ENCODE measurements at regions not wholly inside any gene's neighbourhood (a gene's known extent, or its start where the extent isn't known, plus 50 kb on each side); places are given as distances from the start of the nearest gene placed in this dataset.

DNA sequence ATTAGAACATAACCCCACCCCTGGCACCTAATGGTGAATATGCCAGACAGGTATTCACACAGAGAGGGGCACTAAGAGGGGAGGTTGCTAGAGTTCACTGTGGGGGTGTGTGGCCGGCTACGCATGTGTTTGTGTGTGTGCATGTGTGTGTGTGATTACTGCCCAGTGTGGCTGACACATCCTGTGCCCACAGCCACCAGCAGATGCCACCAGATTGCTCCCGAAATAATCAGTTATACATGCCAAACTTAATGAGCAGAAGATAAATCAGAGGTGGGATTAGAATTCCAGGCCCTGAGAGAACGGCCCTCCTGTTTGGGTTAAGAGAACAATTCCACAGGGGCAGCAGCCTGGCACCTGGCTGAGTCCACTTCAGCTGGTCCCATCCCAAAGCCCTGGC lies 91.8 kb upstream of the TBCA start:
- H3K9me3 ChIP-seq = no peaks in the 10 kb centered on the region
- no peak overlapping the region for H3K4me3 ChIP-seq
- no peaks in the 10 kb centered on the region for H3K27me3 ChIP-seq
- H3K36me3 ChIP-seq = no peaks in the 10 kb centered on the region
- no peak for DNase-seq
- H3K27ac ChIP-seq = no peak overlapping the region
- H3K4me1 ChIP-seq = no peaks in the 10 kb centered on the region
- TF ChIP-seq, protein P1, sequence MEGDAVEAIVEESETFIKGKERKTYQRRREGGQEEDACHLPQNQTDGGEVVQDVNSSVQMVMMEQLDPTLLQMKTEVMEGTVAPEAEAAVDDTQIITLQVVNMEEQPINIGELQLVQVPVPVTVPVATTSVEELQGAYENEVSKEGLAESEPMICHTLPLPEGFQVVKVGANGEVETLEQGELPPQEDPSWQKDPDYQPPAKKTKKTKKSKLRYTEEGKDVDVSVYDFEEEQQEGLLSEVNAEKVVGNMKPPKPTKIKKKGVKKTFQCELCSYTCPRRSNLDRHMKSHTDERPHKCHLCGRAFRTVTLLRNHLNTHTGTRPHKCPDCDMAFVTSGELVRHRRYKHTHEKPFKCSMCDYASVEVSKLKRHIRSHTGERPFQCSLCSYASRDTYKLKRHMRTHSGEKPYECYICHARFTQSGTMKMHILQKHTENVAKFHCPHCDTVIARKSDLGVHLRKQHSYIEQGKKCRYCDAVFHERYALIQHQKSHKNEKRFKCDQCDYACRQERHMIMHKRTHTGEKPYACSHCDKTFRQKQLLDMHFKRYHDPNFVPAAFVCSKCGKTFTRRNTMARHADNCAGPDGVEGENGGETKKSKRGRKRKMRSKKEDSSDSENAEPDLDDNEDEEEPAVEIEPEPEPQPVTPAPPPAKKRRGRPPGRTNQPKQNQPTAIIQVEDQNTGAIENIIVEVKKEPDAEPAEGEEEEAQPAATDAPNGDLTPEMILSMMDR (IDR thresholded peaks at IDR 0.05) = no peak
- no peak for TF ChIP-seq POLR2A (IDR thresholded peaks at IDR 0.05)

DNA sequence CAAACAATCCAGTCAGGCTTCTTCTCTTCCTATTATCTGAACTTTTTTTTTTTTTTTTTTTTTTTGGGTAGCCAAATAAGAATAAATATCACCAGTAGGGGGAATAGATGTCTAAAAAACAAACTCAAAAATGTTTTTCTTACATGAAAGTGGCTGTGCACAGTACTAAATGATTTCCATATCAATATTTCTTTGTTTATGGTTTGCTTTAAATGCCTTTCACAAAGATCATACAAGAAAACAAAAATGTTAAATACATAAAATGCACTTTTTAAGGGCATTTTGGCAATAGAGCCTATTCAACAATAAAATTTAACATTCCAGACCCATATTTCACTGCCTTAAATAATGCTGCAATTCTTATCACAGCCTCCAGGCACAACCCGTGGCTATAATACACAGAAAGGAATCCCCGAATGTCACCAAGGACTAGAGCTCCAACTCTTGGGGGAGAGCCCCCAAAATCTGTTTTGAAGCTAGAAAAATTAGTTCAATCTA lies 91.1 kb upstream of the TBCA start:
- H3K27me3 ChIP-seq = no peaks in the 10 kb centered on the region
- H3K36me3 ChIP-seq = no peaks in the 10 kb centered on the region
- no peak overlapping the region for H3K4me3 ChIP-seq
- no peaks in the 10 kb centered on the region for H3K4me1 ChIP-seq
- no peak overlapping the region for H3K27ac ChIP-seq
- DNase-seq = no peak
- no peak for TF ChIP-seq POLR2A (IDR thresholded peaks at IDR 0.05)
- TF ChIP-seq, protein P1 (IDR thresholded peaks at IDR 0.05) = no peak
- no peaks in the 10 kb centered on the region for H3K9me3 ChIP-seq

GRCh38 chr5:77866198-77866597 lies 90.1 kb upstream of the TBCA start:
- H3K9me3 ChIP-seq = no peaks in the 10 kb centered on the region
- DNase-seq = no peak
- no peaks in the 10 kb centered on the region for H3K4me1 ChIP-seq
- no peak overlapping the region for H3K27ac ChIP-seq
- no peaks in the 10 kb centered on the region for H3K36me3 ChIP-seq
- H3K27me3 ChIP-seq = no peaks in the 10 kb centered on the region
- TF ChIP-seq, protein P1 (IDR thresholded peaks at IDR 0.05) = no peak
- no peak for TF ChIP-seq POLR2A (IDR thresholded peaks at IDR 0.05)
- no peak overlapping the region for H3K4me3 ChIP-seq

GRCh38 chr5:77864997-77865396 lies 88.9 kb upstream of the TBCA start:
- Histone ChIP-seq H3K4me3 (no peak overlapping the region), H3K27ac (no peak overlapping the region), H3K9me3 (no peaks in the 10 kb centered on the region), H3K36me3 (no peaks in the 10 kb centered on the region), H3K4me1 (no peaks in the 10 kb centered on the region), H3K27me3 (no peaks in the 10 kb centered on the region)
- DNase-seq = no peak
- TF ChIP-seq, protein P1 (IDR thresholded peaks at IDR 0.05) = no peak
- no peak for TF ChIP-seq POLR2A (IDR thresholded peaks at IDR 0.05)

- Histone ChIP-seq H3K36me3 (no peaks in the 10 kb centered on the region), H3K4me1 (no peaks in the 10 kb centered on the region), H3K9me3 (no peaks in the 10 kb centered on the region), H3K4me3 (no peak overlapping the region), H3K27me3 (no peaks in the 10 kb centered on the region), H3K27ac (no peak overlapping the region)
- TF ChIP-seq, protein P1 (IDR thresholded peaks at IDR 0.05) = no peak
- TF ChIP-seq POLR2A (IDR thresholded peaks at IDR 0.05) = no peak
- DNase-seq = no peak
Observed at GRCh38 chr5:77863181-77863580, 87.0 kb upstream of the TBCA start.

DNA sequence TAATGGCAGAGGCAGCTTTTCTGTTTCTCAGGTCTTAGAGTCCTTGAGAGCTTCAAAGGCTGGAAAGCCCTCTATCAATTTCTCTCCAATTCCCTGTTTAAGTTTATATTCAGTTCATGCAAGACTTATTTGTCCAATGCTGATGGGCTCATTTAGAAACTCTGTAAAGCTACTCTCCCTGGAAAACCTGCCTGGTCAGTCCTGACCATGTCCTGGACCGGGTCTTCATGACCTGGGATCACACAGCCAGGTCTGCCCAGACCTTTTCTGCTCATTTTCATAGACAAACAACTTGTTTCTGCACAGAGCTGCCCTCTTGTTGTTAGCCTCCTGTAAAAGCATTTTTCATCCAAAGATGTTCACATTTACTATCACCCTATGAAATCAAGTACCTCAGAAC lies 85.4 kb upstream of the TBCA start:
- Histone ChIP-seq H3K4me3 (no peak overlapping the region), H3K9me3 (no peaks in the 10 kb centered on the region), H3K27ac (no peak overlapping the region), H3K4me1 (no peaks in the 10 kb centered on the region), H3K36me3 (no peaks in the 10 kb centered on the region), H3K27me3 (no peaks in the 10 kb centered on the region)
- no peak for DNase-seq
- TF ChIP-seq, protein P1 (IDR thresholded peaks at IDR 0.05) = no peak
- TF ChIP-seq POLR2A (IDR thresholded peaks at IDR 0.05) = no peak

Measured in Peyer's patch (tissue), 4 donors.